AG08395 (cell line): ENCODE measurements at regions not wholly inside any gene's neighbourhood (a gene's known extent, or its start where the extent isn't known, plus 50 kb on each side); places are given as distances from the start of the nearest gene placed in this dataset.
"Not testable (repeated sequence)": the region's sequence is repeated elsewhere in the genome, so short reads cannot be mapped to it uniquely, and the experiment has no call there.

Experiments
- DNase-seq: peaks from one replicate; pipeline ENCODE4 v3.0.0; 2012; ENCODE audit warnings: mixed read lengths, low spot score

DNA sequence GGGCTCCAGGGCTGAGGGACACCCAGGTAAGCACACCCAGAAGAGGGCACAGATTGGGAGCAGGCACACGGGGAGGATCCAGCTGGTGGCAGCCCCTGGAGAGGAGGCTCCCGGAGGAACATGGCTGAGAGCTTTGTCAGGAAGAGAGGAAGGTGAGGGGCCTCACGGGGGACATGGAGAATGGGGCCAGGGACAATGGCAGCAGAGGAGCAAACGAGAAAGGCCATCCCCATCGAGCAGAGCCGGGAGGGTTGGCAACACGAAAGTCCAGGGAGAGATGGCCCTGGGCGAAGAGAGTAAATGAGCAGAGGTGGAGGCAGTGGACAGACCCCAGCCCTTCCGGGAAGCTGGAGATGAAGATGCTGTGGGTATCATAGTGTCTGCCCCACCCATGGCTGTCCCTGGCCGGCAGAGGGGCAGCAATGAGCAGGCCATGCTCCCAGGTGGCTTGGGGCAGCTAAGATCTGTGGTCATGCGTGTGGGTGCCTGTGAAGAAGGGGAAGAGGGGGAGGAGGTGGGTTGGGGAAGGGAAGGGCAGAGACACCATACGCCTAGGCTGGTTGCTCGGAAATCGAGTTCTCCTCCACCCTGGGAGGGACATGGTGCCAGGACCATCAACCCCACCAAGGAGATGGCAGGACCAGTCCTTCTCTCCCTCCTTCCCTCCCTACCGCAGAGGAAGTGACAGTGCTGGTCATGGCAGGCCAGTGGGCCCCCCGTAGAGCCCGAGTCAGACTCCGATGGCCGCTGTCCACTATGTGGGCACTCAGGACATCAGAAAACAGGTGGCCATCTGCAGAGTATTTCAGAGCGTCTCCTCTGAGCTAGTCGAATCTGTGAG, 191.7 kb downstream of the NDUFA10 start:
- no peak for DNase-seq

DNA sequence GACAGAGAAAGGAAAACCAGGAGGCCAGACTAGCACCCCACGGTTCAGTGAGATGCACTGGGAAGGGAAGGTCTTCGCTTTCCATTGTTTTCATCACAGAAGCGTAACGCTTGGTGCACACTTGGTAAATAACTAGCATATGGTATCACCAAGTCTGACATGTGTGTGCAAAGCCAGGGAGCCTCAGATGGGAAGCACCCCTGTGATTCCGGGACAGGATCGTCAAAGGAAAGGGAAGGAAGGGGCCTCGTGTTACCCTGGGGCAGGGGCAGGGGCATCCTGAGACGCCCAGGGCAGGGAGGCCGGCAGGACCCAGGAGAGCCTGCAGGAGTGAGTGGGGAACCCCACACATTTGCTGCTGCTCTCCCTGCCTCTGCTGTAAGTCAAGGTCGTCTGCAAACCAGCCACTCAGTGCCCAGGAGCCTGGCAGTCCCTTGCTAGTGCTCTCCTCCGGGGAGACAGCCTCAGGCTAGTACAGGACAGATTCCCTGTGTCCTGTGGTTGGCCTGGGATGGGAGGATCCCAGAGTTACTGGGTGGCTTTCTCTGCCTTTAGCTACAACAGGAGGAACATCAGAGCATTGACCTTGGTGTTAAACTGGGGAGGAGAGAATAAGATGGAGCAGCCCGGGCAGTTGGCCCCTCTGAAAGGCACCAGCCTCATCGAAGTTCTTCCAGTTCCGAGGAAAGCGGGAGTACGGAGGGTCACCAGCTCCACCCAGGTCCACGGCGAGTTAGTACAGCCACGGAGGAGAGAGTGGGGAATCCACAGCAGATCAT, 192.5 kb downstream of the NDUFA10 start:
- DNase-seq, result no peak

DNA sequence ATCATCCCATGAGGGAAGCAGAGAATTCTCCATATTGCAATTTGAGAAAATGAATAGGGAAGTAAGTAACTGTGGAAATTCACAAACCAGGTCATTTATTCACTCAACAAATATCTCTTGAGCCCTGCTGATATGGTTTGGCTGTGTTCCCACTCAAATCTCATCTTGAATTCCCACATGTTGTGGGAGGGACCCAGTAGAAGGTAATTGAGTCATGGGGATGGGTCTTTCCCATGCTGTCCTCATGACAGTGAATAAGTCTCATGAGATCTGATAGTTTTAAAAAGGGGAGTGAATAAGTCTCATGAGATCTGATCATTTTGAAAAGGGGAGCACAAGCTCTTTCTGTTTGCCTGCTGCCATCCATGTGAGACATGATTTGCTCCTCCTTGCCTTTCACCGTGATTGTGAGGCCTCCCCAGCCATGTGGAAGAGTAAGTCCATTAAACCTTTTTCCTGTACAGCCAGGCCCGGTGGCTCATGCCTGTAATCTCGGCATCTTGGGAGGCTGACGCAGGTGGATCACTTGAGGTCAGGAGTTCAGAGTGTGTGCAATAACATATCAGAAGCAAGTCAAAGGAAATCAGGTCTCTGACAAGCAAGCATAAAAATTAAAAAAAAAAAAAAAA, 193.2 kb downstream of the NDUFA10 start:
- DNase-seq, result no peak

DNA sequence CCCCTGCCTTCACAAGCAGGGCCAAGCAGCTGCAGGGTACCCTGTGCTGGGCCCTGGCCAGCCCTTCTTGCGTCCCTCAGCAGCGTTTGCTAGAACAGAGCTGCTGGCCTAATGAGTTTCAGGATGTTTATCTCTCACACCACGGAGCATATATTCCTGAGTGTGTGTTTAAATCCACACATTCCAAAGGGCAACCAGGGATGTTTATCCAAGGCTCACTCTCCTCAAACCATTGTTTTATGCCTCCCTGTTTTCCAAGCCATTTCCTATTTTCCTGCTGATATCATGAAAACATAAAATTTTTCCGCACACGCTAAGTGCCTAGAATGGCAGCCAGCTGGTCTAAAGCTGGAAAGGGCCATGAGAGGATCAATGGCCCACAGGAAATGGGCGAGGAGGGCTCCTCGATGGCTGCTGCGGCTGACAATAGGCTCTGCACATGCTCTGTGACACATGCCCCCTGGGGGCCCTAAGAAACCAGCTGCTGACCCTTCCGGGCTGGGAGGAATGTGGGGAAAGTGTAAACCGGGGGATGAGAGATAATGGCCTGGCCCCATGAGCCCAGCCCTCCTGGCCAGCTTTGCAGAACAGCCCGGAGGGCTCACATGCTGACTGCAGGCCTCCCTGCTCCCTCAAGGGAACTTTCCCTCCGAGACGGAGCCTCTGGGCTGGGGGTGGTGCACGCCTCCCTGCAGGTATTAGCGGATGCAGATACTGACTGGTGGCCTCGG, 194.0 kb downstream of the NDUFA10 start:
- DNase-seq, result no peak

DNA sequence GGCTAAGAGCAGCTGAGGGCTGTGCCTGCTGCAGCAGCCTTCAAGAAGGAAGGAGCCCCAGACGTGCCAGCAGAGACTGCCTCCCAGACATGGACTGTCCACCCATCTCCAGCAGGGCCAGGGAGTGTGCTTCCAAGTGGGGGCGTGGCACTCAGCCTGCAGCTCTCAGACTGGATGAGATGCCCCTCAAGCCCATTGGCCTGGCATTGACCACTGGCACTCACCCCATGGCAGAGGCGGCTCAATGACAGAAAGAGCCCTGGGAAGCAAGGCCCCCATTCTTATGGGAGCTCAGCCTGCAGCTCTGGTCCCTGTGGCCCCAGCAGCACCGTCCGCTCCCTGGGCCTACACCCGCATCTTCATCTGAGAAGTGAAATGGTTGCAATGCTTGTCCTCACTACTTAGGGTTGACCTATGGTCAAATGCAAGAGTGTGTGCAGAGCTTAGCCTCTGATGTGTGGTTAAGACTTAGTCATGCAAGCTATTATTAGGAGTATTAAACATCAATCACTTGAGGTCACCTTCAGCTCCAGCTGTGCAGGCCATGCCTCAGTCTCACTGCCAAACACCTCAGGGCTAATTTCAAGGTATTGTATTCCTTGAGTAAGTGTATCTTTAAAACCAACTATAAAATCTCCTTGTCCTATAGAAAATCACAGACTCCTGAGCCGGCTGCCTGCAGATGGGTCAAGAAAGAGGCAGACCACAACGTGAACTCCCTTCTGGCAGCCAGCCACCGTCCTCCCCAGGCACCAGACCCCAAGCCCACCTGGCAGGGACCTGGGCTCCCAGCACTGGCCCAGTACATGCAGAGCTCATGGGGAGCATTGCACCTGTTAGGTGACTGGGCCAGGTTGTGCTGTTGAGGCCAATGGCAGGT, 194.8 kb downstream of the NDUFA10 start:
- no peak for DNase-seq

DNA sequence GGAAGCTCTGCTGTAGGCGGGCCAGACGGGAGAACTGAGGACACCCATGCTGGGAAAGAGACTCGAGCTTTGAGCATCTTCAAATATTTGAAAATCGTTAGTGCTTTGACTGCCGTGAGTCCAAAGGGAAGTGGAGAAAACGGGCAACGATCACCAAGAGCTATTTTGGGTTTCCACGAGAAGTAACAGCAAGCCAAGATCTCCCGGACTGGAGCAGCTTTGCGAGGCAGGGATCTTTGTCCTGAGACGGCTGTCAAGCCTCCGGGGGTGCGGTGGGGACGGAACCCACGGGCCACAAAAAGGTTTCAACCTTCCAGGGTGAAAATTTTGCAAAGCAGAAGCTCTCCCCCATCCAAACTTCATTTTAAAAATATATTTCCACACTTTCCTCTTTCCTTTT, 195.8 kb downstream of the NDUFA10 start:
- no peak for DNase-seq

DNA sequence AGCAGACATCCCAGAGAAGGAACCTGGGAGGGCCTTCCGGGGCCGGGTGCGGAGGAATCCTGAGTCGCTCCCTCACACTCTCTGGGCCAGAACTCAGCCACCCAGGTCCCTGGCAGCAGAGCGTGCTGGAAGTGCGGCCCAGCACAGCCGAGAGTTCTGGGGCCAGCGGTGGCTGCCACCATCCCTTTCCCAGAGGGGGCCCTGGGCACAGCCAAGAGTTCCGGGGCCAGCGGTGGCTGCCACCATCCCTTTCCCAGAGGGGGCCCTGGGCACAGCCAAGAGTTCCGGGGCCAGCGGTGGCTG, 196.2 kb downstream of the NDUFA10 start:
- not testable (repeated sequence) for DNase-seq

DNA sequence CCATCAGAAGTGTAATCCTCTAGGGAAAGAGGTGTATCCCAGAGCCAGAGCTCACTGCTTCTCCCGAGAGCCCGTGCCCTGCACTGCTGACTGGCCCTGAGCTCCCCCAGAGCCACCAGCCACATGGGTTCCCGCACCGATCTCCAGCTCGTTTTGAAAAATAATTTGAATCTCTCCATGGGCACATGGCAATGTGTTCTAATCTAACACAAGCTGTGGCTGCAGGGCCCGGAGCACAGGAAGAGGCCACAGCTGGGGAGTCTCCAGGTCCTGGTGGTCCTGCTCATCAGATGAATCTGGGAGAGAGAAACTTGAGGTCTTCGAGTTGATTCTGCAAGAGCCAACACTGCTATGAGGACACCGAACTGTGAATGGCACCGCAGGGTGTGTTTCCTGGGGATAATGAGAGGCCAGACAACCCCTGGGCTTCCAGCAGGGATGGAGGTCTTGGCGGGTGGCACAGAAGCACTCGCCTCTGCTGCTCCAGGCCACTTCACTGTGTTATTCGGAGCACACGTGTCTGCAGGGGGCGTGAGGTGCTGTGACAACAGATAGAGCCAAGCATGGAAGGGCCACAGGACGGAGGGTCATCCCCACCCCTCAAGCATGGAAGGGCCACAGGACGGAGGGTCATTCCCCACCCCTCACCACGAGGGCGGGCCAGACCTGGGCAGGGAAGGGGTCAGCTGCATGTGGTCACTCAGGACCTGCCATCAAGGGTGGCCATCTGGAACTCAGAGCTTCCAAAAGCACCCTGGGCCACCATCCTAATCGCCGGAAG, 196.8 kb downstream of the NDUFA10 start:
- no peak for DNase-seq

DNA sequence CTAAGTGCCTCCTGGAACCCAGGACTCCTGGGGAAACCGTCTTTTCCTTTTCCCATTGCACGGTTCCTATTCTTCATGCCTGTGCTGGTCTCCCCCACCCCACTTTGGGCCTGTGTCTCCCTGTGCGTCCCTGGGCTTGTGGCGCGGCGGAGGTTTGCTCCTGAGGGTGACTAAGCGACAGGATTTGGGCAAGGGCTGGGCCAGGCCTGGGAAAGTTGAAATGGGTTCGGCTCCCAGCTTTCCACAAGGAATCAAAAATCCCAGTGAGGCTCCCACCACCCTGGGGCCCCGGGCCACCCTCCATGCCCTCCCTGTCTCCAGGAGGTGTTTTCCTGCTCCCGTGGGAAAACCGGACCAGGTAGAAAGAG, 197.6 kb downstream of the NDUFA10 start:
- DNase-seq, result no peak

DNA sequence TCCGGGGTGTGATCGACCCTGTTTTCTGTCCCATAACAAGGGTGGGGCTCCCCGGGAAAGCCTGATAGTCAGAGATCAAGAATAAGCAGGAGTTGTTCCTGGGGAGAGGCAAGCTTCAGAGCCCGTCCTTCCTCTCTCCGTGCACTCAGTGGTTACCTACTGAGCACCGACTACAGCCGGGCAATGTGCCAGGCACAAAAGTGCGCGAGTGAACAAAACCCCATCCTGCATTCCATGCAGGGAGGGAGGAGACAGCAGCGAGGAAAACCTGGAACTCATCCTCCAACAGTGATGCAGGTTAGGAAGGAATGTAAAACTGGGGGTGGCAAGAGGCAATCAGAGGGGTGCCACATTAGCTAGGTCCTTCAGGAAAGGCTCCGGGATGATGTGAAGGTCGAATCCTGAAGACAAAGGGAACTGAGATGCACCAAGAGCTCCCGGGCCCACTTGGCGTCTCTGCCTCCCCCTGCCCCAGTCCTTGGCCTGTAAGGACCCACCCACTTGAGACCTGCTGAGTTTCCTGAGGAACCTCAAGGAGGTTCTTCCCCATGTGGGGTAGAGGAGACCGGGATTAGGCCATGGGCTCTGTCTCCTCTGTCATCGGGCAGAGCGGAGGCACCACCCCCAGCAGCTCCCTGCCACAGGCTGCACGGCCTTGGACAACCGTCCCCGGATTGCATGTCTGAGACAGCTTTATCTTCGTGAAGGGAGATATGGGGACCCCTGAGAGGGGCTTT, 198.2 kb downstream of the NDUFA10 start:
- no peak for DNase-seq

DNA sequence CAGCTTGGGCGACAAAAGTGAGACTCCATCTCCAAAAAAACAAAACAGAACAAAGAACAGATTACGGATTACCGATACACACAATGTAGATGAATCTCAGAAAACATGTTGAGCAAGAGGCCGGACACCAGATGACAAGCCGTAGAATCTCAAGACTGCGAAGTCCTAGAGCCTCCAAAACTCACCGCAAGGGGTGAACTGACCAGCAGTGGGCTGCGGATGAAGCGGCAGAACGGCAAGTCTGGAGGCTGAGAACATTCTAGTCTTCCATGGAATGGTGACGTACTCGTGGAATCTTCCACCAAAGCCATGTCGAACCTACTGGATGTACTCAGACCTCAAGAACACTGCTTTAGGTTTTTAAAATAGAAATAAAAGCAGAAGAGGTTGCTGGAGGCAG, 198.8 kb downstream of the NDUFA10 start:
- DNase-seq, result no peak

DNA sequence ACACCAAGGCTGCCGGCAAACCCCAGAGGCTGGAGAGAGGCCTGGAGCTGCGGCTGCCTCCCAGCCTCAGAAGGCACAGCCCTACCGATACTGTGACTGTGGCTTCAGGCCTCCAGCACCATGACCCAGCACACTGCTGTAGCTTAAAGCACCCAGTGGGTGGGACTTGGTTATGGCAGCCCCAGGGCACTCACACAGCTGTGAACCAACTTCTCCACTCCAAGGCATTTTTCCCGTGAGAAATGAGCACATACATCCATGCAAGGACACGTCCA, 199.5 kb downstream of the NDUFA10 start:
- DNase-seq, result no peak

DNA sequence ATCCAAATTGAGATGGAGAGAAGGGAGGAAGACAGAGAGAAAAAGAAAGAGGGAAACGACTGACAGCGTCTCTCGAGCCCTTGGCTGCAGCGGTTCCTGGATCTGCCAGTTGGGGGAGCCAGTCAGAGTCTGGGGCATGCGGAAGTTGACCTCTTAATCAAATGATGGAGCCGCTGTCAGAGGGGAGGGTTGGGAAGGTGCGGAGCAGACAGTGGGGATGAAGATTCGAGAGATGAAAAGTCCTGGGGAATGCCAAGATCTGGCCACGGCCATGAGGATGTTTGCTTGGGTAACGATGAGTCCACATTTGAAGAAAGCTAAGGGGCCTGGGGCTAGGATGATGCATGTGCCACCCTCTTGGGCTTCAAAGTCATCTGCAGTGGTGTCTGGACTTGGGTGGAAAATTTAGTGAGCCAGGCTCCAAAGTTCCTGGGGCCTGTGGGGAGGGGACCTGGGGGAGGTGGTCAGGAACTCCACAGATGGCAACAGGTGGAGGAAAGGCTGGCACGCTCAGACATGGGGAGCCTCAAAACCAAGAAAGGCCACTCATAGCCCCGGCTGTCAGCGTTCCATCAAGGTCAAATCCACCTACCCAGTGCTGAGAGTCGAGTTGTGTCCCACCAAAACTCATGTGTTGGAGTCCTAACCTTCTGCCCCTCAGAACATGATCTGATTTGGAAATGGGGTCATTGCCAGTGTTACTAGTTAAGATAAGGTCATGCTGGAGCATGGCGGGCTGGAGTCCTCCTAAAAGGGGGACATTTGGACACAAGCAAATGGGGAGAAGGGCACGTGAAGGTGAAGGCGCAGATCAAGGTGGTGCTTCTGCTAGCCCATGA, 200.1 kb downstream of the NDUFA10 start:
- no peak for DNase-seq

DNA sequence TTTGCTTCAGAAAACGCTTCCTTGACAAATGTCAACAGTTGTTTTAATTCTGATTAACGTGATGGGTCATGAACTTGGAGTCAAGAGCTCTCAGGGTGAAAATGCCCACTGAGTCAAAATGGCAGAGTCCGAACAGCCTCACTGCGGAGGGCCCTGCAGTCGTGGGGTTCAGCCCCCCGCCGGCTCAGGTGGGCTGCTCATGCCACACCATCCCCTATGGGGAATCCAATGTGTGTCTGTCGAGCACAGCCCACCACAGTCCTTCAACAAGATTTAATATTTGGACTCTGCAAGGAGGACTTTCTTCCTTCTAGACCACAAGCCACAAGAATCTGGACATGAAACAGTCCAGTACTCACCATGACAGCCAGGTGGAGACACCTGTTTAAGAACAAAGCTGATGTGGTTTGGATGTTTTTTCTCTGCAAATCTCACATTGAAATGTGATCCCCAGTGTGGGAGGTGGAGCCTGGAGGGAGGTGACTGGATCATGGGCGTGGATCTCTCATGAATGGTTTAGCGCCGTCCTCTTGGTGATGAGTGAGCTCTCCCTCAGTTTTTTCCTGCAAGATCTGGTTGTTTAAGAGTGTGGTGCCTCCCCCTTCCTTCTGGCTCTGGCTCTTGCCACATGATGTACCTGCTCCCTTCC, 201.0 kb downstream of the NDUFA10 start:
- DNase-seq, result no peak

DNA sequence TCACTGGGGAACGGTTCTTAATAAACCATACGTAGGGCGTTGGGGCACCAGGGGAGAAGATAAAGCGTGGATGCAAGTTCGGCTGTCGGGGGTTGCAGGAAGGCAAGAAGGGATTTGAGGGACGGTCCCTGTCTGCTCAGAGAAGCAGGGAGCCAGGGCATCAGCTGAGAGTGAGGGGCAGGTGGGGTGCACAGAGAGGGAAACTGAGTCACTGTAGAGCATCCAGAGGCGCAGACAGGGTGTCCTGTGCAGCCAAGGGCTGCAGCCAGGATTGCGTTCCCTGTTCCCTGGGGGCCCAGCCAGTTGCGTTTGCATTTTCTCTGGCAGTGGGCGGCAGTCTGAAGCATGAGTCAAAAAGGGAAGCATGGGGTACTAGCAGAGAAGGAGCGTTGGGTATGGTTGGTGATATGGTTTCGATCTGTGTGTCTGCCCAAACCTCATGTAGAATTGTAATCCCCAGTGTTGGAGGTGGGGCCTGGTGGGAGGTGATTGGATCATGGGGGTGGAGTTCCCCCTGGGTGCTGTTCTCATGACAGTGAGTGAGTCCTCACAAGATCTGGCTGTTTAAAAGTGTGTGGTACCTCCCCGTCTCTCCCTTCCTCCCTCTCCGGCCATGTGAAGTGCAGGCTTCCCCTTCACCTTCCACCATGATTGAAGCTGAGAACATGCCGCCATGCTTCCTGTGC, 202.9 kb downstream of the NDUFA10 start:
- DNase-seq, result no peak

DNA sequence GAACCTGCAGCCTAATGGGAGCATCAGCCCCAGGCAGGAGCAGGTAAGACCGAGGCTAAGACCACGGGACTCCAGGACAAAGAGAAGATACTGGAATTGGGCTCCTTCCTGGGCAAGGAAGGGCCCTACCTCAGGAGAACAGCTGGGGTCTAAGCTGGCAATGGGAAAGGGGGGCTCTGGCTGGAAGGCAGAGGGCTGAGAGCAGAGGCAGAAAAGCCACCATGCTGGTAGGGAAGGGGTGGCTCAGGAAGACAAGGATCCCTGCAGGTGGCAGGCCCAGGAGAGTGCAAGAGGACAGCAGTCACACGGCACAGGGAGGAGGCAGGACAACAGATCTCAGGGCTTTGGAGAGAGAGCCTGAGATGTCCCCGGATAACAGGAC, 203.5 kb downstream of the NDUFA10 start:
- no peak for DNase-seq

DNA sequence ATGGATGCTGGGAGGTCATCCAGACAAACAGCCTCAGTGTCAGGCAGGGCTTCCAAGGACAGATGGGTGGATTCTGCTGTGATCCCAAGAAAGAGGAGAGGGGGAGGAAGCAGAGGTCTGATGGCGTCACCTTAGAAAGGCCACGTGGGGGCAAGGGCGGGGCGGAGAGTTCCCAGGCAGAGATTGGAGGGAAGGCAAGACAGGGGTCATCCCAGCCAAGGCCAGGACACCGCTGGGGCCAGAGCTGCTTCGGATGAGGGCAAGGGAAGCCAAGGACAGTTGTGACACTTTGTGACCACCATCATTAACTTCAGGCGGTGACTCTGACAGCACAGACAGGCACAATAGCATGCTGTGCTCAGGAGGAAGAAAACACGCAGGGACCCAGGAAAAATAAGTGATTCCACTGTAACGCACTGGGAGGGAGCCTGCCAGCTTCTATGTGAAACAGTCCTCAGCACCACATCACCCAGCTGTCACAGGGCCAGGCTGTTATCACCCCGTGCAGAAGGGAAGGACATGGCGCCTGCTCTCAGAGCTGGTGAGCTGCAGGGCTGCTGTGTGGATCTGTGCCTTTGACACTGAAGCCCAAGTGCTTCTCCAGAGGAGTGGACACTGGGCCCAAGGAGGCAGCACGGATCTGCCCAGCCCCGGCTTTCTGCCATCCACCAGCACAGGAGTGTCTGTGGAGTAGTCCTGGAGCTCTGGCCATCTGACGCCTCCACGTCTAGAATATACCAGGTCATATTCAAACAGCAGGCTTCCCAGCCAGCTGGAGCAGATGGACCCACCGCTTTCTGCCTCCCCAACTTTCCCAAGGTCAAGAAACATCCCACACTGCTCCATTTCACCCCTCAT, 204.1 kb downstream of the NDUFA10 start:
- DNase-seq, result no peak
